ENCODE measurements at regions not wholly inside any gene's neighbourhood (a gene's known extent, or its start where the extent isn't known, plus 50 kb on each side); places are given as distances from the start of the nearest gene placed in this dataset.

GRCh38 chr9:118129541-118129940 is 425.3 kb downstream of the TLR4 start:
- peaks cover 0 to 2% of the 10 kb centered on the region in 2 donors for H3K9me3 ChIP-seq (ENCODE audit: control insufficient read depth in 1 of 2, low read length in 2 of 2)
- H3K27me3 ChIP-seq (ENCODE audit: low read depth, low read length): no peaks in the 10 kb centered on the region
- no peak overlapping the region for H3K4me3 ChIP-seq (ENCODE audit: low read depth in 1 of 2, low read length in 2 of 2)
- H3K4me1 ChIP-seq (ENCODE audit: control insufficient read depth in 1 of 2, insufficient read depth in 2 of 2, low read length in 2 of 2): no peaks in the 10 kb centered on the region
- H3K36me3 ChIP-seq (ENCODE audit: control insufficient read depth in 1 of 2, insufficient read depth in 2 of 2, low read length in 2 of 2): no peaks in the 10 kb centered on the region
- no peak overlapping the region for H3K27ac ChIP-seq (ENCODE audit: low read length)

DNA sequence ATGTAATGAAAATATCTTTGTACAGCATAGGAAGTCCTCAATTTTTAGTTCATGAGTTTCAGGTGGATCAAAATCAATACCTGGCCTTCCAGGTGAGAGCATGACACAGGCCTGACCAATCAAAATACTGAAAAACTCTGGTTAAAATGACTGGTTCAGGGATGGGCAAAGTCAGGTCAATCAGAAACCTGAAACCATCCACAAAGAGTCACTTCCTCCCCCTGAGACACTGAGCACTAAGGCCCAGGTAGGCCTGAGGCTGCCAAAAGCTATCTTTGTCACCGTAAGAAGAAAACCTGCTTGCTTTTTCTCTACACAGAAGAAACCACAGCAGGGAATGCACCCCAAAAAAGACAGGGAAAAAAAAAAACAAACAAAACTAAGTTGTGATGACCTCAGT is 444.8 kb downstream of the TLR4 start:
- Histone ChIP-seq H3K36me3 (ENCODE audit: control insufficient read depth in 1 of 2, insufficient read depth in 2 of 2, low read length in 2 of 2) (no peaks in the 10 kb centered on the region), H3K4me3 (ENCODE audit: low read depth in 1 of 2, low read length in 2 of 2) (no peak overlapping the region), H3K9me3 (ENCODE audit: control insufficient read depth in 1 of 2, low read length in 2 of 2) (no peaks in the 10 kb centered on the region), H3K27me3 (ENCODE audit: low read depth, low read length) (no peaks in the 10 kb centered on the region), H3K27ac (ENCODE audit: low read length) (no peak overlapping the region), H3K4me1 (ENCODE audit: control insufficient read depth in 1 of 2, insufficient read depth in 2 of 2, low read length in 2 of 2) (no peaks in the 10 kb centered on the region)

GRCh38 chr9:118156846-118157245 is 452.6 kb downstream of the TLR4 start:
- Histone ChIP-seq H3K4me3 (ENCODE audit: low read depth in 1 of 2, low read length in 2 of 2) (no peak overlapping the region), H3K4me1 (ENCODE audit: control insufficient read depth in 1 of 2, insufficient read depth in 2 of 2, low read length in 2 of 2) (no peaks in the 10 kb centered on the region), H3K27me3 (ENCODE audit: low read depth, low read length) (no peaks in the 10 kb centered on the region), H3K27ac (ENCODE audit: low read length) (no peak overlapping the region), H3K36me3 (ENCODE audit: control insufficient read depth in 1 of 2, insufficient read depth in 2 of 2, low read length in 2 of 2) (no peaks in the 10 kb centered on the region), H3K9me3 (ENCODE audit: control insufficient read depth in 1 of 2, low read length in 2 of 2) (no peaks in the 10 kb centered on the region)

DNA sequence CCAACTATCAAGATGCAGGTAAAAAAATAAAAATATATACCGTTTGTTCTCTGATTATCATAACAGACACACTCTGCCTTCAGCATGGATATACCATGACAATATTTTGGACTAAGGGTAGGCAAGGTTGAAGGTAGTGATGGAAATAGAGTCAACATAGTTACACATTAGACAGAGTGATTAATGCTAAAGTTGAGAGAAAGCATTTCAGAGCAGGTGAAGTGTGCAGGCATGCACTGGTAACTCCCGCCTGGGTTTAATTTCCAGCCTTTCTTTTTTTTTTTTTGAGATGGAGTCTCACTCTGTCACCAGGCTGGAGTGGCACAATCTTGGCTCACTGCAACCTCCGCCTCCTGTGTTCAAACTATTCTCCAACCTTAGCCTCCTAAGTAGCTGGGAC is 458.5 kb downstream of the TLR4 start:
- no peaks in the 10 kb centered on the region for H3K4me1 ChIP-seq (ENCODE audit: control insufficient read depth in 1 of 2, insufficient read depth in 2 of 2, low read length in 2 of 2)
- H3K27me3 ChIP-seq (ENCODE audit: low read depth, low read length): no peaks in the 10 kb centered on the region
- H3K27ac ChIP-seq (ENCODE audit: low read length): no peak overlapping the region
- no peaks in the 10 kb centered on the region for H3K36me3 ChIP-seq (ENCODE audit: control insufficient read depth in 1 of 2, insufficient read depth in 2 of 2, low read length in 2 of 2)
- H3K4me3 ChIP-seq (ENCODE audit: low read depth in 1 of 2, low read length in 2 of 2): no peak overlapping the region
- H3K9me3 ChIP-seq (ENCODE audit: control insufficient read depth in 1 of 2, low read length in 2 of 2): no peaks in the 10 kb centered on the region

- no peaks in the 10 kb centered on the region for H3K9me3 ChIP-seq (ENCODE audit: control insufficient read depth in 1 of 2, low read length in 2 of 2)
- H3K27me3 ChIP-seq (ENCODE audit: low read depth, low read length): no peaks in the 10 kb centered on the region
- H3K4me1 ChIP-seq (ENCODE audit: control insufficient read depth in 1 of 2, insufficient read depth in 2 of 2, low read length in 2 of 2): no peaks in the 10 kb centered on the region
Measured at GRCh38 chr9:118163751-118164150, 459.5 kb downstream of the TLR4 start.

DNA sequence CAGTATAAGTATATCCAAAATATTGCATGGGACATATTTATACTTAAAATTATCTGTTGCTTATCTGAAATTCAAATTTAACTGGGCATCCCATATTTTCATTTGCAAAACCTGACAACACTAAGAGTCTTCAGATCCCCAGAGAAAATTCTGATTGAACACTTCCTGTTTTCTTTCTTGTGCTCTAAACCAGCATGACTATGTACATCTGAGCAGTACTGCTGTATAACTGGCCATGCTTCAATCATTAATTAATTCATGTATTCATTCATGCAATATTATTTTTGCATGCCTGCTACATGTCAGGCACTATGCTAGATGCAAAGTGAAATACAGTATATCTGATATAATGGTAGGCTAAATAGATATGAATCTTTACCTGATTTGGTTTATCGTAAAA is 461.2 kb downstream of the TLR4 start:
- no peaks in the 10 kb centered on the region for H3K36me3 ChIP-seq (ENCODE audit: control insufficient read depth in 1 of 2, insufficient read depth in 2 of 2, low read length in 2 of 2)
- no peak overlapping the region for H3K4me3 ChIP-seq (ENCODE audit: low read depth in 1 of 2, low read length in 2 of 2)
- H3K27me3 ChIP-seq (ENCODE audit: low read depth, low read length): no peaks in the 10 kb centered on the region
- no peaks in the 10 kb centered on the region for H3K4me1 ChIP-seq (ENCODE audit: control insufficient read depth in 1 of 2, insufficient read depth in 2 of 2, low read length in 2 of 2)
- H3K9me3 ChIP-seq (ENCODE audit: control insufficient read depth in 1 of 2, low read length in 2 of 2): no peaks in the 10 kb centered on the region
- H3K27ac ChIP-seq (ENCODE audit: low read length): no peak overlapping the region

More at GRCh38 chr9:118163751-118164150, 459.5 kb downstream of the TLR4 start:
- H3K36me3 ChIP-seq (ENCODE audit: control insufficient read depth in 1 of 2, insufficient read depth in 2 of 2, low read length in 2 of 2): no peaks in the 10 kb centered on the region
- no peak overlapping the region for H3K27ac ChIP-seq (ENCODE audit: low read length)
- H3K4me3 ChIP-seq (ENCODE audit: low read depth in 1 of 2, low read length in 2 of 2): no peak overlapping the region

GRCh38 chr9:118170032-118170955 is 466.1 kb downstream of the TLR4 start:
- Histone ChIP-seq H3K9me3 (ENCODE audit: control insufficient read depth in 1 of 2, low read length in 2 of 2) (no peaks in the 10 kb centered on the region), H3K4me1 (ENCODE audit: control insufficient read depth in 1 of 2, insufficient read depth in 2 of 2, low read length in 2 of 2) (no peaks in the 10 kb centered on the region), H3K4me3 (ENCODE audit: low read depth in 1 of 2, low read length in 2 of 2) (no peak overlapping the region), H3K27ac (ENCODE audit: low read length) (no peak overlapping the region), H3K36me3 (ENCODE audit: control insufficient read depth in 1 of 2, insufficient read depth in 2 of 2, low read length in 2 of 2) (no peaks in the 10 kb centered on the region), H3K27me3 (ENCODE audit: low read depth, low read length) (no peaks in the 10 kb centered on the region)

DNA sequence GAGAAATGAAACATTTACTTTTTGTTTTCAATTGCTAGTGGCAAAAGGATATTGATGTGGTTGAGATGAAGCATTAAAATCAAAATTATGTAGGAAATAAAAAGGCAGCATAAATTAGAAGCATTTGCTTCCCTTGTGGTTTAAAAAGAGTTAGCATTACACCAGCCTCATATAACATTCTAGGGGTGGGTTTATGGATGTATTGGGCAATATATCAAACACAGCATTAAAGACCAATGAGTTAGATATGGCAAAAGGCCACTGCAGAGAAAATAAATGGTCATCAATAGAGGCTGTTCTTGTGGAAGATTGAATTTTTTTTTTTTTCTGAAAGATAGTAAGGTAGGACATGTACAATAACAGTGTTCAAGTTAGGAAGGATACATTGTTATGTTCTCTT is 473.0 kb downstream of the TLR4 start:
- no peak overlapping the region for H3K4me3 ChIP-seq (ENCODE audit: low read depth in 1 of 2, low read length in 2 of 2)
- H3K4me1 ChIP-seq (ENCODE audit: control insufficient read depth in 1 of 2, insufficient read depth in 2 of 2, low read length in 2 of 2): no peaks in the 10 kb centered on the region
- H3K27me3 ChIP-seq (ENCODE audit: low read depth, low read length): no peaks in the 10 kb centered on the region
- no peak overlapping the region for H3K27ac ChIP-seq (ENCODE audit: low read length)
- no peaks in the 10 kb centered on the region for H3K36me3 ChIP-seq (ENCODE audit: control insufficient read depth in 1 of 2, insufficient read depth in 2 of 2, low read length in 2 of 2)
- no peaks in the 10 kb centered on the region for H3K9me3 ChIP-seq (ENCODE audit: control insufficient read depth in 1 of 2, low read length in 2 of 2)

- no peaks in the 10 kb centered on the region for H3K9me3 ChIP-seq (ENCODE audit: control insufficient read depth in 1 of 2, low read length in 2 of 2)
- no peak overlapping the region for H3K4me3 ChIP-seq (ENCODE audit: low read depth in 1 of 2, low read length in 2 of 2)
- no peaks in the 10 kb centered on the region for H3K36me3 ChIP-seq (ENCODE audit: control insufficient read depth in 1 of 2, insufficient read depth in 2 of 2, low read length in 2 of 2)
- no peak overlapping the region for H3K27ac ChIP-seq (ENCODE audit: low read length)
- no peaks in the 10 kb centered on the region for H3K27me3 ChIP-seq (ENCODE audit: low read depth, low read length)
- H3K4me1 ChIP-seq (ENCODE audit: control insufficient read depth in 1 of 2, insufficient read depth in 2 of 2, low read length in 2 of 2): no peaks in the 10 kb centered on the region
Measured at GRCh38 chr9:118183576-118183975, 479.4 kb downstream of the TLR4 start.

GRCh38 chr9:118187408-118187807 is 483.2 kb downstream of the TLR4 start:
- Histone ChIP-seq H3K36me3 (ENCODE audit: control insufficient read depth in 1 of 2, insufficient read depth in 2 of 2, low read length in 2 of 2) (no peaks in the 10 kb centered on the region), H3K4me3 (ENCODE audit: low read depth in 1 of 2, low read length in 2 of 2) (no peak overlapping the region), H3K9me3 (ENCODE audit: control insufficient read depth in 1 of 2, low read length in 2 of 2) (no peaks in the 10 kb centered on the region), H3K27ac (ENCODE audit: low read length) (no peak overlapping the region), H3K27me3 (ENCODE audit: low read depth, low read length) (no peaks in the 10 kb centered on the region), H3K4me1 (ENCODE audit: control insufficient read depth in 1 of 2, insufficient read depth in 2 of 2, low read length in 2 of 2) (no peaks in the 10 kb centered on the region)

- Histone ChIP-seq H3K36me3 (ENCODE audit: control insufficient read depth in 1 of 2, insufficient read depth in 2 of 2, low read length in 2 of 2) (no peaks in the 10 kb centered on the region), H3K27ac (ENCODE audit: low read length) (no peak overlapping the region)
Measured at GRCh38 chr9:118189615-118190014, 485.4 kb downstream of the TLR4 start.

DNA sequence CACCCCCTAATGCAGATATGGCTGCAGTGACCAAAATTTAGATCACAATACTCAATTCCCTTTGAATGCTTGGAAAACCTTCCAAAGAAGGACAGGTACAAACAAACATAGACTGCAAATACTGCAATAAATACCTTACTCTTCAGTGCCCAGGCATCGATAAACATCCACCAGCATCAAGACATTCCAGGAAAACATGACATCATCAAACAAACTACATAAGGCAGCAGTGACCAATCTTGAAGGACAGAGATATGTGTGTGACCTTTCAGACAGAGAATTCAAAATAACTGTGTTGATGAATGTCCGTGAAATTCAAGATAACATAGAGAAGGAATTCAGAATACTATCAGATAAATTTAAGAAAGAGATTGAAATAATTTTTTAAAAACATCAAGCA is 488.6 kb downstream of the TLR4 start:
- Histone ChIP-seq H3K9me3 (ENCODE audit: control insufficient read depth in 1 of 2, low read length in 2 of 2) (no peaks in the 10 kb centered on the region), H3K4me1 (ENCODE audit: control insufficient read depth in 1 of 2, insufficient read depth in 2 of 2, low read length in 2 of 2) (no peaks in the 10 kb centered on the region), H3K27me3 (ENCODE audit: low read depth, low read length) (no peaks in the 10 kb centered on the region), H3K27ac (ENCODE audit: low read length) (no peak overlapping the region), H3K4me3 (ENCODE audit: low read depth in 1 of 2, low read length in 2 of 2) (no peak overlapping the region), H3K36me3 (ENCODE audit: control insufficient read depth in 1 of 2, insufficient read depth in 2 of 2, low read length in 2 of 2) (no peaks in the 10 kb centered on the region)

More at GRCh38 chr9:118189615-118190014, 485.4 kb downstream of the TLR4 start:
- Histone ChIP-seq H3K9me3 (ENCODE audit: control insufficient read depth in 1 of 2, low read length in 2 of 2) (no peaks in the 10 kb centered on the region), H3K4me1 (ENCODE audit: control insufficient read depth in 1 of 2, insufficient read depth in 2 of 2, low read length in 2 of 2) (no peaks in the 10 kb centered on the region), H3K27me3 (ENCODE audit: low read depth, low read length) (no peaks in the 10 kb centered on the region), H3K4me3 (ENCODE audit: low read depth in 1 of 2, low read length in 2 of 2) (no peak overlapping the region)

Data from muscle layer of duodenum (tissue), 2 donors.